Fibroblast of skin of scalp (primary cell): ENCODE measurements at regions not wholly inside any gene's neighbourhood (a gene's known extent, or its start where the extent isn't known, plus 50 kb on each side); places are given as distances from the start of the nearest gene placed in this dataset.
A peak's percentile ranks its signal among the peaks of the same experiment; 100 is the strongest.

ENCODE experiments used
- DNase-seq: peaks from one replicate; pipeline ENCODE4 v3.0.0-alpha.2; 2013

GRCh38 chr9:7236186-7236585 lies 478.4 kb downstream of the KDM4C start:
- DNase-seq: no peak

GRCh38 chr9:7234144-7234543 lies 476.4 kb downstream of the KDM4C start:
- DNase-seq: peak; percentile 27

DNA sequence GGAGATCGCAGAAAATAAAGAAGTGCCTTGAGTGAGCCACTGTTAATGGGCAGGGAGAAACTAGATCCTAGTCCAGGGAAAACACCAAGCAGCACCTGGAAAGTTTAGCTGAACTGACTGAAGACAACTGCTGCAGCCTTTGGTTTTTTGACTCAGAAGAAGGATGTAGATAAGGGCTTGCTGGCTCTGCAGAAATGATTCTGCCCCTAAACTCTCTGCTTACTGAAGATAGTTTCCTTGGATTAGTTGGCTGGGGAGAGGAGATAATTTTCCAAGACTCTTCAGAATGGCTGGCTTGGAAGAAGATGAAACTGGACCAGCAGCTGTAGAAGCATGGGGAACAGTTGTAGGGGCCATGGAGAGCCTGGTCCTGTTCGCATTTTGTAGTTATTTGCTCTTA lies 471.8 kb downstream of the KDM4C start:
- no peak for DNase-seq

- DNase-seq: no peak
Observed at GRCh38 chr9:7228726-7229125, 471.0 kb downstream of the KDM4C start.

- DNase-seq: no peak
Observed at GRCh38 chr9:7227951-7228350, 470.2 kb downstream of the KDM4C start.

DNA sequence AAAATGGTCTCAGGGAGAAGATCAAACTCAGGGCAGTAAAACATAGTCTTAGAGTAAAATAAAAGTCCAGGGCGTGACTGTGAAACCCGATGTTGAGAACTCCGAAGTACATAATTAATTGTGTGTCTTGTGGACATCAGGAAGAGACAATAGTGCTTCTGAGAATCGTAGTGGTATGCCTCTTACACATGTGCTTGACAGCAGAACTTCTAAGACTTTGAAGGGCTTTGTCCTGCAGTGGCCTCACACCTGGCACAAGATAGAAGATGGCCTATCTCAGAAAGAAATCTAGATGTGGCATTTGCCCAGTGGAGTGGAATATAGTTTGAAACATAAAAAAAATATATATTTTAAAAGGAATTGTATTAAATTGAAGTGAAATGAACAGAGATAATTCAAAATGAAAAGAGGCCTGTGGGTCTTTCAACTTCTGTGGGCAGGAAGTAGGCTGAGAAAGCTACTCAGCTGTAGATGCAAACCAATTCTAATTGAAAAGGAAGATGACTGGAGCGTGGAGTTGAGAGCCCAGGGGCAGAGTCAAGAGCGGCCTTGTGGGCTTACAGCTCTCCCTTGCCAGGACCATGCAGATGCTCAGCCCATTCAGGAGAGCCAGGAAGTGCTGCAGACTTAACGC lies 468.4 kb downstream of the KDM4C start:
- DNase-seq: no peak
